ENCODE measurements at regions not wholly inside any gene's neighbourhood (a gene's known extent, or its start where the extent isn't known, plus 50 kb on each side); places are given as distances from the start of the nearest gene placed in this dataset.
"Not testable (repeated sequence)": the region's sequence is repeated elsewhere in the genome, so short reads cannot be mapped to it uniquely, and the experiment has no call there.

DNA sequence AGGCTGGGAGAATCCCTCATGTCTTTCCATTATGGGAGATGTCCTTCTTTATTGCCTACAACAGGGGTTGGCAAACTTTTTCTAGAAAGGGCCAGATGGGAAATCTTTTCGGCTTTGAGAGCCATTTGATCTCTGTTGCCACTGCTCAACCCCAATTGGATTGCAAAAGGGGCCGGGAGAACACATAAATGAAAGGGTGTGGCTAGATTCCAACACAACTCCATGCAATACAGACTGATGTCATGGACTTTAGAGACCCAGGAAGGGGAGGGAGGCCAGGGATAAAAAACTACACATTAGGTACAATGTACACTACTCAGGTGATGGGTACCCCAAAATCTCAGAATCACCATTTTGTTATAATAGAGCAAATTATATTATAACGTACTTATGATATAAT lies 97.6 kb upstream of the SIM2 start:
- DNase-seq (ENCODE audit: low read depth): no peak

DNA sequence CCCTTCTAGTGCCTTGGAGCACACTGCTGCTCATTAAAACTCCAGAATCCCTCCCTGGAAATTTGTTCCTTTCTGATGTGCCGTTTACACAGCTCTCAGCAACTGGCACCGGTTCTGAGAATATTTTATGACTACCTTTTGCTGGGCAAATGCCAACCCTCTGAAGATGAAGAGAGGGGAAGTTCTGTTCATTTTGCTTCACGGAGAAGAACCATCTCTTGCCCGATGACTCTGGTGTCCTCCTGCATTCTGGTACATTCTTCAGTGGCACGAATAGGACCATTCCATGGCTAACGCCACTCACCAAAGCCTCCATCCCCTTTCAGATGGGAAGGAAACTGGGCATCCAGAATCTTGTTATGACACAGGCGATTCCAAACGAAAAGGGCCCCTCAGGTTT lies 96.2 kb upstream of the SIM2 start:
- DNase-seq (ENCODE audit: low read depth): no peak

DNA sequence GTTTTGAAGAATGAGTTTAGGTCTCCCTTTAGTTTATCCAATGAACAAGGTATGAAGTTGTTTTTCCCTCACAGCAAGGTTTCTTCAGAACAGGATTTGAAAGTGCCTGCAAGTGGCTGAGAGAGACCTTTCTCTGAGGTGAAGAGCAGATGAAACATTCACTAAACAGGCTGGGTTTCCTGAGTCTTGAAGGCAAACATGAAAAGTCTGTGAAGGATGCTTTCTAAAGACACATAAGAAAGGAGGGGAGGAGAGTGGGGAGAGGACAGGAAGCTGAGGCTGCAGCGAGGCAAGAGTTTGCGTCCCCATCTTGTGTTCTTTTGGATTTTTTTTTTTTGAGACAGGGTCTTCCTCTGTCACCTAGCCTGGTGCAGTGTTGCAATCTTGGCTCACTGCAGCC lies 95.7 kb upstream of the SIM2 start:
- no peak for DNase-seq (ENCODE audit: low read depth)

DNA sequence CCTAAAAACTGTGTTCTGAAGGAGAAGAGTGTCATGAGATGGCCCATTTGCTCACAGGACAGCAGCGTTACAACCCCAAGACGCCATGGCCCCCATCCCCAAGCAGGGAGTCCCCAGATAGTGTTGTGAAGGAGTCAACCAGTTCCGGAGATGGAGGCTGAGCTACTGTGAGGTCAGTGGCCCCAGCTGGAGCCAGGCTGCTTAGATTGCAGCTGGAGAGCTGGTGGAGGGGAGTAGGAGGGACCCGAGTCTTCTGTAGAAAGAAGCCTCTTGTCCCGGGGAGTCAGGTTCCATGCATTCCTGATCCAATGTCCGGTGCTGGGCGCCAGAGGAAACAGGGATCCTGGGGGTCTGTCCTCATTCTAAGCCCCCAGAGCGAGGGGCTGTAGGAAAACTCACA lies 93.5 kb upstream of the SIM2 start:
- no peak for DNase-seq (ENCODE audit: low read depth)

DNA sequence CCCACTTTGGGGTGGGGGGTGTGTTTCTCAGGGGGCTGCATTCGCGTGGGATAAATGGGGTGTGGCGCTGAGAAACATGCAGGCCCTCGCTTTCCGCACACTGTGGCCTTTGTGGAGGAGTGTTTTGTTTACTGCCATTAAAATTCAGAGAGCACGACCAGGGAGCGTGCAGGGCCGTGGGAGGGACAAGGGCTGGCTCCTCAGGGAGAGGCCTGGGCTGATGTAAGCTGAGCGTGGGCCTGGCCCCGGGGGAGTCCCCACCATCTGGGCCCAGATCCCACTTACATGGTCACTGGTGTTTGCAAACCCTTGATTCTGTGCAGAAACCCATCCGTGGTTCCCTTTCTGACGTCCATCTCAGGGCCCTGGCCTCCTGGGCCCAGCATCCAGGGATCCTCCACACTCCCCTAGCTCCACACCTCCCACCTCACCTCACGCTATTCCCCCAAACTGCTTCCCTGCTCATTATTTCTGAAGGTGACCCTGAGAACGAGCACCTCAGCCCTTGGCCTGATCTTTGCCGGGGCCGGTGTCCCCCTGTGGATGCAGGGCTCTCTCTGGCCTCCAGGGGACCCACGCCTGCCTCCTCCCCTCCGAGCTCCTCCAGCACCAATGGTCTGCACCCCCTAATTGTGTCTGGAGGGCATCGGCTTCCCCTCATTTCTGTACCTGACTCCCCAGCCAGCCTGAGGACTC lies 92.5 kb upstream of the SIM2 start:
- no peak for DNase-seq (ENCODE audit: low read depth)

DNA sequence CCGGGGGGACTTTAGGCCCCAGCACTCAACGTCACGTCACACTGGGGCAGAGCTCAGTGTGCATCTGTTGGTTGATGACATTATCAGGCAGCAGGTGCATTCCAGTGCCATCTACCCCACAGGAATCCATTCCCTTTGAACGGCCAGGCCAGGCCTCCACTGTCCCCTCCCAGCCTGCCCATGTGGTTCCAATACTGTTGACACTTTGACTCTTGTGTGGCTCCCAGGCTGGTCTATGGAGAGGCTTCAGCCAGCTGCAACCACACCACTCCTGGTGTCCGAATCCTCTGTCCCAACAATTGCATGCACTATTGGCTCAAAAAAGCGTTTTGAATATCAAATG lies 92.0 kb upstream of the SIM2 start:
- DNase-seq (ENCODE audit: low read depth): no peak

DNA sequence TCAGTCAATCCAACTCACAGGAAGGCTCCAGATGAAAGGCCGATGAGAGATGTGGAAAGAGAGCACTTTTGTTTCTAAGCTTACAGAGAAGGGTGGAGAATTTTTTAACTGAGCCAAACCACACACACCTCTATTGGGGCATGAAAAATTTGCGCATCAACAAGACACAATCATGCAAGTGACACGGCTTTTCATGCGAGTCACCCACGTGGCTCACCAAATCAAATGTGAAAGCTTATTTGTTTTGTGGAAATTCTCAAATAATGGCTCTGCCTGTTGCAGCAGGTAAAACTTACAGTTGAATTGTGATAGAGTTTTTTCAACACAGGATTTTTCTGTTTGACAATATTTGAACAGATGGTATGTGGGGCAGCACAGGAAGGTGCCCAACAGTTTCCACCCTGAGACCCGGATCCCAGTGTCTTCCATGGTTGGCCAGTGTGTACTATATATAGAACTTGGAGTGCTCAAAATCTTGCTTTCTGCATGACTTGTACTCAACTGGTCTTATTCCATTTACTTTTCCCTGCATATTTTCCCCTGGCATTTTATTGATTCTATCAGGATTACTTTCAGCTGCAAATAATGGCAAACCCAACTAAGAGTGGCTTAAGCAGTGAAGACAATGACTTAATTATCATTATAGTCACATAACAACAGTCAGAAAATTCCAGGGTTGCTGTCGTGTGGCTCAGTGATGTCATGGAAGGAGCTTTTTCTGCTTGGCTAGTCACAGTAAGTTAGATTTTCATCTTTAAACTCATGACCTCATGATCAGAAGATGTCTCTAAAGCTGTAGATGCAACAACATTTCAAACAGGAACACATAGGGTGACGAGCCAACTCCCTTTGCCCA lies 90.6 kb upstream of the SIM2 start:
- no peak for DNase-seq (ENCODE audit: low read depth)

DNA sequence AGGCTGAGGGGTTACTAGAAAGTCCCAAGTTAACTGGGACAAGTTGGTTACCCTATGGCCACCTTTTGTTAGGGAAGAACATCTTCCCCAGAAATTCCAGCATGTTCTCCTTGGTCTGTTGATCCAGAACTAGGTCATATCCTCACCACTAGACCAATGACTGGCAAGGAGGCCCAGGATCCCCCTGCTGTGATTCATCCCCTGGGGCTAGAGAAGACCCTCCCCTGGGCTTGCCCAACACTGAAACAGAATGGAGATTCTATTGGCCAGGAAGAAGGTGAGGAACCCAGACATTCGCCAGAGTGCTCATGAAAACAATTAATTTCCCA lies 90.1 kb upstream of the SIM2 start:
- no peak for DNase-seq (ENCODE audit: low read depth)

DNA sequence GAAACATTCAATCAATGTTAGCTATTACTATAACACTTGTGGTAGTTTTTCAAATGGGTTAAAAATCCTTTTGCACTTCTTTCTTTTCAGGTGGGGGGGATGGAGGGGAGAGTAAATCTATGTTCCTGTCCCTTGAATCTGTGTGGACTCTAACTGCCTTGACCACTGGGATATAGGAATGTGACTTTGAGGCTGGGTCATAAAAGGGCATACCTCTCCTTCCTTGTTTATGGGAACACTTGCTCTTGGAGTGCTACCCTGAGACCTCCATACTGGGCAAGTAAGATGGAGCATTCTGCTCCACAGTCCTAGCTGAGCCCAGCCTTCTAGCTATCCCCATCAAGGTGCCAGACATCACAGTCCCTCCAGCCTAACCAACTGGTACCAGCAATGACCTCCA lies 89.3 kb upstream of the SIM2 start:
- no peak for DNase-seq (ENCODE audit: low read depth)

DNA sequence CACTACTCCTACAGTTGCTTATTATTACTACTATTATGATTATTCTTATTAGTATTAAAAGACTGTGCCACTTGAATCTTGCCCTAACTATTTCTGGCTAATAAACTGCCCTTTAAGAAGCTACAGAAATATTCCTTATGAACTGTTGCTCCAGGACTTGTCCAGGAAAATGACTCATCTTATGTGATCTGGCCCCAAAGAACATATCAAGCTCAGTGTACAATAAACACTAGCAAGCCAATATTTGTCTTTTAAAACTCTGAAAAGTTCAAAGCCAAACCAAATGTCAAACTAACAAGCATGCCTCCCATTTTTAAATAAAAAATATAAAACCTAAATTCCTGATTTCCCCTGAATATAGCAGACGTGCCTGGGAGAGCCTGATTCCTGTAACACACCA lies 88.7 kb upstream of the SIM2 start:
- no peak for DNase-seq (ENCODE audit: low read depth)

DNA sequence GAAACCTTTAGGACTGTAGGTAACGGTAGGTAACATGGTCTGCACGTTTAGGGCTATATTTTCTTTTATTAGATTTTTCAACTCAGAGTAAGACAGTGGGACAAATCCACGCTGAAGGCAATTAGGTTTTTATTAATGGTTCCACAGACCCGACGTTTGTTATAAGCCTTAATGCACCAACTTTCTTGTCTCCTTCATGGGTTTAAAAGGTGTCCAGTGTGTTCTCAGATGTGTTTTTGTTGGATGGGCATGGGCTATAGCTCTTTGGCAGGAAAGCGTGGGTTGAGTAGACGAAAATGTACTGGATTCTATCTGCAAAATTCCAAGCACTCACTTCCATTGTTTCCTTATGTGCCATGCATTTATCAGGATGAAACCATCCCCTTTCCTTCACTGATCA lies 88.0 kb upstream of the SIM2 start:
- DNase-seq (ENCODE audit: low read depth): no peak

DNA sequence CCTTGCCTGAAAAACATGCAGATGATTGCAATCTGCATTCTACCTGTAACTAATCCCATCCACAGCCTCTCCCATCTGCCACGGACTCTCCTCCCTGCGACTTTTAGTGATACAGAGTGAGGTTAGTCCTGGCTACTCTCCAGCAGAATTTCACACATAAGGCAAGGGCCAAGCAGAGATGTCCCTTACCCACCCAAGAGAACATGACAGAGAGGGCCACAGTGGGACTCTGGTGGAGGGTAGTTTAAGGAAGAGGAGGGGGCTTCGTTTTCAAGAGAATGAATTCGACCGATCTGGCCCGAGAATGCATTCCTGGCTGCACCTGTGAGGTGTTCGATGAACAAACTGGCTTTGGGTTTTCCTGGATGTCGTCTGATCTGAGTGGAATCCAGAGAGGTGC lies 87.5 kb upstream of the SIM2 start:
- no peak for DNase-seq (ENCODE audit: low read depth)

DNA sequence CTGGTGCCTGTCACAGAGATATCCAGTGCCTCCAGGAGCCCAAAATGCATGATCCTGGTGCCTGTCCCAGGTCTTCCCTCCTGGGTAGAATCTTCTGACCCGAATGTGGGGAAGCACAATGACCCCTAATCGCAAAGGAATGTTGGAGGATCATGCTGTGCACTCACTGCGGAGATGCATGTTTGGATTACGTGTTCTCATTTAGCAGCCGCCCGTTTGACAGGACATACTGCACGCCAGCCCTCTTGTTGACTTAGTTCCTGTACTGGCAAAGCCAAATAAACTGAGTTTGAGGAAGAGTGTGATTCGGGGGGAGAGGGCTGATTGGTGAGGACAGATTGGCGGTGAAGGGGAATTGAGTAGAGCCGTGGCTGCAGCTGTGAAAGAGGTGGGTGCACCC lies 85.9 kb upstream of the SIM2 start:
- DNase-seq (ENCODE audit: low read depth): no peak

DNA sequence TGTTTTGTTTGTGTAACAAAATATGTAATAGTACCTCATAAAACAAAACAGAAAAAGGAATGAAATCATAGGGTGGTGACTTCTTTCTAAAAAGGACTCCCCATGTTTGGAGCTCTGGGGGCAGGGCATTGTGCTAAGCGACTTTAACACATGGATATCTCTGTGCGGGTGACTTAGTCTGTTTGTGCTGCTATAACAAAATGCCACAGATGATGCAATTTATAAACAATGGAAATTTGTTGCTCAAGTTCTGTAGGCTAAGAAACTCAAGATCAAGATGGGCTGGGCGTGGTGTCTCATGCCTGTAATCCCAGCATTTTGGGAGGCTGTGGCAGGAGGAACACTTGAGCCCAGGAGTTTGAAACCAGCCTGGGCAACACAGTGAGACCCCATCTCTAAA lies 85.4 kb upstream of the SIM2 start:
- DNase-seq (ENCODE audit: low read depth): no peak

DNA sequence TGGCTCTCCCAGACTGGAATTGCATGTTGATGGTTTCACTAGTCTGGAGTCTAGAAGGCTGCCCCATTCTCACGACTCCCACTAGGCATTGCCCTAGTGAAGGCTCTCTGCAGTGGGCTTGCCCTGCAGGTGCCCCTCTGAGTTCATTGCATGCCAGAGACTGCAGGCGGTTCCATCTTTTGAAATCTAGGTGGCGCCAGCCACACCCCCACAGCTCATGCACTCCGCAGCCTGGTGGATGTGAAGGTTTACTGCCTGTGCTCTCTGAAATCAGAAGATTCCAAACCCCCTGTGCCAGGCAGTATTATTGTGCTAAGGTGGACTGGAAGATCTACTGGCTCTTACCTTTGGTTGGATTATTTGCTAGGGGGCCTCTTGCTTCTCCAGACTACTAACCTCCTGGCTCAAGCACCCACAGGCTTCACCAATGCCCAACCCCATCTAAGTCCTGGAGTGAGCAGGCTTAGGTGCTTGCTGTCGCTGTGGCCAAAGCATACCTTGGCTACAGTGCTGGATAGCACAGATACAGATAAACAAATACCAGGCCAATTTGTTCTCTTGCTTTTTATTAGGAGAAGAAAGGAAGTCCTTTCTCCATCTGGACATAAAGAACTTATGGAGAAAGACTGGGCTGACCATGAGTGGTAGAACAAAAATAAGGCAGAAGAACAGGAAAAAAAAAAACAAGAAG lies 83.5 kb upstream of the SIM2 start:
- no peak for DNase-seq (ENCODE audit: low read depth)

DNA sequence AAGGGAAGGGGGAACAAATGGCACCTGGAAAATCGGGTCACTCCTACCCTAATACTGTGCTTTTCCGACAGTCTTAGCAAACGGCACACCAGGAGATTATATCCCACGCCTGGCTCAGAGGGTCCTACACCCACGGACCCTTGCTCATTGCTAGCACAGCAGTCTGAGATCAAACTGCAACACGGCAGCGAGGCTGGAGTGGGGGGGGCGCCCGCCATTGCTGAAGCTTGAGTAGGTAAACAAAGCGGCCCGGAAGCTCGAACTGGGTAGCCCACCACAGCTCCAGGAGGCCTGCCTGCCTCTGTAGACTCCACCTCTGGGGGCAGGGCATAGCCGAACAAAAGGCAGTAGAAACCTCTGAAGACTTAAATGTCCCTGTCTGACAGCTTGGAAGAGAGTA lies 82.1 kb upstream of the SIM2 start:
- not testable (repeated sequence) for DNase-seq (ENCODE audit: low read depth)

DNA sequence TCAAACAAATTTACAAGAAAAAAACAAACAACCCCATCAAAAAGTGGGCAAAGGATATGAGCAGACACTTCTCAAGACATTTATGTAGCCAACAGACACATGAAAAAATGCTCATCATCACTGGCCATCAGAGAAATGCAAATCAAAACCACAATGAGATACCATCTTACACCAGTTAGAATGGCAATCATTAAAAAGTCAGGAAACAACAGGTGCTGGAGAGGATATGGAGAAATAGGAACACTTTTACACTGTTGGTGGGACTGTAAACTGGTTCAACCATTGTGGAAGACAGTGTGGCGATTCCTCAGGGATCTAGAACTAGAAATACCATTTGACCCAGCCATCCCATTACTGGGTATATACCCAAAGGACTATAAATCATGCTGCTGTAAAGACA lies 77.1 kb upstream of the SIM2 start:
- DNase-seq (ENCODE audit: low read depth): not testable (repeated sequence)

DNA sequence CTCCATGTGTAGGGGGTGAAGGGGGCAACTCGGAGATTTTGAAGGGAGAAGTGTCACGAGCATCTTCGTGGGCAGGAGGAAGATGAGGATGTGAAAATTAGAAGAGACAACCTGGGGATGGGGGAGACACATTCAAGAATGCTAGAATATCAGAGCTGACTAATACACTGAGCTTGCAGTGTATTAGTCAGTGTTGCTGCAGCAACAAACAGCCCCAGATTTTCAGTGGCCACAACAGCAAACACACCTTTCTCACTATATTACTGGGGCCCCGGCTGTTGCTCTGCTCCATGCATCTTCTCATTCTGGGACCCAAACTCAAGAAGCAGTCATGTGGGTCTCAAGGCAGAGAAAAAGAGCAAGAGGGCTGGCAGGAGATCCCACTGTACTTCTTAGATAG lies 74.8 kb upstream of the SIM2 start:
- no peak for DNase-seq (ENCODE audit: low read depth)

DNA sequence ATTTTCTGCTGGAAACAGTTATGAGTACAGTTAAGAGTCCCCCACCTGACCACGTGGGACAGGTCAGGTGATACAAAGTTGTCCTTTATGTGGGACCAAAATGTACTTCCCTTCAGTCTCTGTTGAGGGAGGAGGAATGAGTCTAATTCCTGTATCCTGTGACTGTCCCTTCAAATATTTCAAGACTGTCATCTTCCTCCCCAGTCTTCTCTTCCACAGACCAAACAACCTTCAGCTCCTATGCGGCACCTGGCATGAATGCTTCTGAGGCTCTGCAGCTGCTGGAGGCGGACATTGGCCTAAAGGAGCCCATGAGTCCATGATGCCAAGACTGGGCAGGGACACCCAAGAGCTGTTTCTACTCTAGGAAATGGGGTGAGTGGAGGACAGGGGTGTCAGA lies 72.1 kb upstream of the SIM2 start:
- DNase-seq (ENCODE audit: low read depth): no peak

DNA sequence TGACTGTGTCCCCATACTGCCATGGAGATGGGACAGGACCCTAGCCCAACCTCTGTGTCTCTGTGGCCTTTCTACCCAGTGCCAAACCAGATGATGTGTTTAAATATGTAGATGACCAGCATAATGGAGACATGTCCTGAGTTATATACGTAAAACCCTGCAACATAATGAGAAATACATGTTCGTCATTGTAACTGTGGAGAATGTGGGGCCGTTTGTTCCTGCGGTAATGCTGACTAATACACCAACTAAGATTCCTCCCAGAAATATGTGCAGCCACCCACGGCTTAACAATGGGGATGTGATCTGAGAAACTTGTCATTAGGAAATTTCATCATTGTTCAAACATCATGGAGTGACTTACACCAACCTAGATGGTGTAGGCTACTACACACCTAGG lies 71.7 kb upstream of the SIM2 start:
- no peak for DNase-seq (ENCODE audit: low read depth)

DNA sequence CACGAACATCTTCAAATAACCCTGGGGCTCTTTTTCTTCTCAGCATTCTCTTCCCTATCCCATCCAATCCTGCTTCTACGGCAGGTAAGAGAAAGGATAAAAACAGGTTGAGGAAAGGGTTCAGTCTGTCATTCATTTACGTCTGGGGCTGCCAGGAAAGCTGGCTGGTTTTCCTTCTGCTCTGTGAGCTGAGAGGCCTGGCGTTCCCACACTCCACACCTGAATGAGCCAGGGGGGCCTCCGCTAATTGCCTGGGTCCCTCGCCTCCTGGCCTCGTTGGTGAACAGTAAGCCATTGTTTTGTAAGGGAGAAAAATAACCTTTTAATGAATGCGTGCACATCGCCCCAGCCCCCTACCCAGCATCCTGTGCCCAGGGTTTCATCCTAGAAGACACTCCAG lies 70.8 kb upstream of the SIM2 start:
- DNase-seq (ENCODE audit: low read depth): no peak

DNA sequence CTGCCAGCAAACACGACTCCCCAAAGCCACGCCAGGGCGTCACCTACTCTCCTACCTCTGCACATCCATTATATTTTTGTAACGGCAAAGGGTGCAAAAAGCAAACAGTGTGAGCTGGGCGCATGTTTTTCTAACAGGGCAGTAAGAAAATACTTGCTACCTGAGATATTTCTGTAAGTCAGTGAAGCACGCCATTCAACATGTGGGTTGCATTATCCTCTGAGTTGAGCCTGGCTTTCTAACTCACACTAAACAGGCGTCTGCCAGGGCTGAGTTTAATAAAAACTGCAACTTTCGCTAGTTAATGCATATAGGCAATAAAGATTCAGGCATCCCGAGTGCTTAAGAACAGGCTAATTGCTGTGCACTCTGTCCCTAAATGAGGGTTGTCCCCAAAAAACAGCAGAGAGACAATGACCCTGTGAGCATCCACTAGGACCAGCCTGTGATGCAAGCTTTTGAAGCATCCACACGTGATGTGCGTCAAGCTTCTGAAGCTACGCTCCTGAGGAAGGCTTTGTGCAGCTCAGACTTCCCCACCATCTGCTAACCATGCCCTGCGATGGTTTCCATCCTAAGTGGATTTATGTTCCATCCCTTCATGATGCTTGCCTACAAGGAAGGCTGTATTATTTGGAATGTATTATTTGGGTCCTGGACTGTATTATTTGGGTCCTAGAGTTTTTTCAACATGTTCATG lies 70.0 kb upstream of the SIM2 start:
- no peak for DNase-seq (ENCODE audit: low read depth)
